HG02588 (cell line): ENCODE measurements at regions not wholly inside any gene's neighbourhood (a gene's known extent, or its start where the extent isn't known, plus 50 kb on each side); places are given as distances from the start of the nearest gene placed in this dataset.

Source experiments
- ATAC-seq: cut with Tn5 transposase; IDR thresholded peaks from one replicate; pipeline ENCODE4 v1.9.1; 2021; ENCODE audit warnings: mild to moderate bottlenecking, moderate library complexity; ENCODE audit not compliant: unreplicated experiment

GRCh38 chr16:86663685-86664521, 85.6 kb downstream of the FOXL1 start:
- ATAC-seq: no peak

- peak; percentile 65 for ATAC-seq
These were observed 86.4 kb downstream of the FOXL1 start for GRCh38 chr16:86664522-86665318.

- peak; percentile 12 for ATAC-seq
These were observed 86.9 kb downstream of the FOXL1 start for GRCh38 chr16:86665319-86665675.

GRCh38 chr16:86665929-86666328, 87.6 kb downstream of the FOXL1 start:
- ATAC-seq: no peak

- no peak for ATAC-seq
These were observed 88.7 kb downstream of the FOXL1 start for GRCh38 chr16:86667035-86667434.

- ATAC-seq: no peak
These were observed 90.0 kb downstream of the FOXL1 start for GRCh38 chr16:86668136-86668910.

- no peak for ATAC-seq
These were observed 91.0 kb downstream of the FOXL1 start for GRCh38 chr16:86669285-86669805.

GRCh38 chr16:86669937-86670749, 91.8 kb downstream of the FOXL1 start:
- no peak for ATAC-seq

- ATAC-seq: no peak
These were observed 92.4 kb downstream of the FOXL1 start for GRCh38 chr16:86670750-86671234.

GRCh38 chr16:86671486-86672178, 93.3 kb downstream of the FOXL1 start:
- ATAC-seq: no peak

- ATAC-seq: no peak
These were observed 94.0 kb downstream of the FOXL1 start for GRCh38 chr16:86672179-86672863.

- no peak for ATAC-seq
These were observed 95.0 kb downstream of the FOXL1 start for GRCh38 chr16:86673090-86673955.

- no peak for ATAC-seq
These were observed 95.7 kb downstream of the FOXL1 start for GRCh38 chr16:86673956-86674453.

- no peak for ATAC-seq
These were observed 97.9 kb downstream of the FOXL1 start for GRCh38 chr16:86676254-86676670.

- ATAC-seq: no peak
These were observed 101.1 kb downstream of the FOXL1 start for GRCh38 chr16:86679490-86679889.

- ATAC-seq: no peak
These were observed 101.8 kb downstream of the FOXL1 start for GRCh38 chr16:86680162-86680561.

- no peak for ATAC-seq
These were observed 102.3 kb downstream of the FOXL1 start for GRCh38 chr16:86680661-86681030.
